ENCODE measurements at regions not wholly inside any gene's neighbourhood (a gene's known extent, or its start where the extent isn't known, plus 50 kb on each side); places are given as distances from the start of the nearest gene placed in this dataset.
A peak's percentile ranks its signal among the peaks of the same experiment; 100 is the strongest.

DNA sequence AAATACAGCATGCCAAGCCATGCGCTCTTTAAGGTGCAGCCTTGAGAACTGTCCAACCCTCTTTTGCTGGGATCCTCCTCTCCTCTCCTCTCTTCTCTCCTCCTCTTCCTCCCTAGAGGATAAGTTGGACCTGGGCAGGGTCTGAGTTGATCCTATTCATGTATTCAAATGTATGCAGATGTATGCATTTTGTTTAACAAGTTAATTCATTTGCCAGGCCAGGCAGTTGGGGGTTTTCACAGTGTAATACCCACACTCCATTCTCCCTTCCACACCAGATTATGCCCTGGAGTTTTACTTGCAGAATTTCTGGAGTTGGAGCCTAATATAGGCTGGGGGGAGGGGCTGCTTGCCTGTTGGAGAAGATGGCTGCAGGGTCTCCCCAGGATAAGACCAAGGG is 226.2 kb upstream of the SDK2 start:
- TF ChIP-seq, protein P1, sequence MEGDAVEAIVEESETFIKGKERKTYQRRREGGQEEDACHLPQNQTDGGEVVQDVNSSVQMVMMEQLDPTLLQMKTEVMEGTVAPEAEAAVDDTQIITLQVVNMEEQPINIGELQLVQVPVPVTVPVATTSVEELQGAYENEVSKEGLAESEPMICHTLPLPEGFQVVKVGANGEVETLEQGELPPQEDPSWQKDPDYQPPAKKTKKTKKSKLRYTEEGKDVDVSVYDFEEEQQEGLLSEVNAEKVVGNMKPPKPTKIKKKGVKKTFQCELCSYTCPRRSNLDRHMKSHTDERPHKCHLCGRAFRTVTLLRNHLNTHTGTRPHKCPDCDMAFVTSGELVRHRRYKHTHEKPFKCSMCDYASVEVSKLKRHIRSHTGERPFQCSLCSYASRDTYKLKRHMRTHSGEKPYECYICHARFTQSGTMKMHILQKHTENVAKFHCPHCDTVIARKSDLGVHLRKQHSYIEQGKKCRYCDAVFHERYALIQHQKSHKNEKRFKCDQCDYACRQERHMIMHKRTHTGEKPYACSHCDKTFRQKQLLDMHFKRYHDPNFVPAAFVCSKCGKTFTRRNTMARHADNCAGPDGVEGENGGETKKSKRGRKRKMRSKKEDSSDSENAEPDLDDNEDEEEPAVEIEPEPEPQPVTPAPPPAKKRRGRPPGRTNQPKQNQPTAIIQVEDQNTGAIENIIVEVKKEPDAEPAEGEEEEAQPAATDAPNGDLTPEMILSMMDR (IDR thresholded peaks at IDR 0.05), result no peak
- no peak overlapping the region for H3K27ac Mint-ChIP-seq
- DNase-seq, result no peak
- H3K36me3 Mint-ChIP-seq (ENCODE audit: low read depth), result no peaks in the 10 kb centered on the region
- H3K4me3 Mint-ChIP-seq, result no peak overlapping the region
- ChIA-PET POLR2A (no interaction called here), CTCF (no interaction called here)
- H3K4me1 Mint-ChIP-seq, result no peaks in the 10 kb centered on the region
- H3K27me3 Mint-ChIP-seq, result peaks cover 3% of the 10 kb centered on the region
- no peak for ATAC-seq (ENCODE audit: low read depth)
- intact Hi-C loops (cut with micrococcal nuclease), result no loop called here
- no peaks in the 10 kb centered on the region for H3K9me3 Mint-ChIP-seq

DNA sequence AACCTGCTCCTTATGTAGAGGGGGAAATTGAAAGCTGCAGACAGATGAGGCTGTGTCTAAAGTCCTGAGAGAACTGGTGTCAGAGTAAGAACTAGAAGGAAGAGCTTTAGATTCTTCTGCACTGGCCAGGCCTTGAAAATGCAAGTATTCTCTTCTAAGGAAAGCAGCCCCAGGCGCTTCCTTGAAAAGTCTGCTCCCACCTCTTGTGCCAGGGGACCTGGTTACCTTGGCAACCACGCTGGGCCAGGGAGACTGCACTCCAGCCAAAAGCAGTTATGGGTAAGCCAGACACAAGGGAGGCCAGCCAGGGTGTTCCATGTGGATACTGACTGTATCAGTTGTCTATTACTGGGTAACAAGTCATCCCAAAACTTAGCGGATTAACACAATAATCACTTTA is 228.6 kb upstream of the SDK2 start:
- H3K4me1 Mint-ChIP-seq, result no peaks in the 10 kb centered on the region
- H3K4me3 Mint-ChIP-seq, result no peak overlapping the region
- intact Hi-C loops (cut with micrococcal nuclease), result no loop called here
- ChIA-PET POLR2A (no interaction called here), CTCF (no interaction called here)
- TF ChIP-seq, protein P1 (IDR thresholded peaks at IDR 0.05), result no peak
- H3K9me3 Mint-ChIP-seq, result no peaks in the 10 kb centered on the region
- H3K36me3 Mint-ChIP-seq (ENCODE audit: low read depth), result no peaks in the 10 kb centered on the region
- no peak overlapping the region for H3K27ac Mint-ChIP-seq
- H3K27me3 Mint-ChIP-seq, result peaks cover 3% of the 10 kb centered on the region
- DNase-seq, result no peak
- no peak for ATAC-seq (ENCODE audit: low read depth)

DNA sequence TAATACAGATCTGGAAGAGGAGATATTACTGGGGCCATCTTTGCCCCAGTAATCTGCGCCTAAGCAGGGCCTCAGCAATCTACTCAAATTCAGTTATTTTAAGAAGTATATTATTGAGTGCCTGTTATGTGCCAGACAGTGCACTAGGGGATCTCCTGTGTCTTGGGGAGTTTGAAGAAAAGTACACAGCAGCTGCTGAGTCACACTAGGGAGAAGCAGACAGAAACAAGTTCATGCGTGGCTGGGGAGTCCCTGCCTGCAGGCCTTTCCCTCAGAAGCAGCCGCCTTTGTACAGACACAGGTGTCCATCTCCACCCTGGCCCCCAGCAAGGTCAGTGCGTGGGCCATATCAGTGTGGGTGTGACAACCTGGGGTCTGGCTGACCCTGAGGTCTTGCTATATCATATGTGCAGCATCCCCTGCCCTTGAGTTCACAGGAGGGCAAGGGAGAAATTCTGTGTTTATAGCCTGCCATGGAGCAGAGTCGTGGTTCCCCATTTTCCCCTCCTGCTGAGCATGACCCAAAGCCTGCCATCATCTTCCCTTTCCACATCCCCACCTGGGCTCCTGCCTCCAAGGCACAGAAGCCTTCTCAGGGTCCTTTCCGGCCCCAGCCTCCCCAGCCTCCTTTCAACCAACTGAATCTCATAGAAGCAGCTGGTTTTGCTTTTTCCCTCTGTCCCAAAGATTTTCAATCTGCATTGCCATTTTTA is 229.9 kb upstream of the SDK2 start:
- ATAC-seq (ENCODE audit: low read depth) (peak; percentile 45), DNase-seq (no peak)
- no peak overlapping the region for H3K4me3 Mint-ChIP-seq
- ChIA-PET CTCF (no interaction called here), POLR2A (no interaction called here)
- no peaks in the 10 kb centered on the region for H3K36me3 Mint-ChIP-seq (ENCODE audit: low read depth)
- H3K27ac Mint-ChIP-seq, result peak overlapping the region; percentile 46
- no peaks in the 10 kb centered on the region for H3K4me1 Mint-ChIP-seq
- intact Hi-C loops (cut with micrococcal nuclease), result no loop called here
- H3K9me3 Mint-ChIP-seq, result no peaks in the 10 kb centered on the region
- peaks cover 3% of the 10 kb centered on the region for H3K27me3 Mint-ChIP-seq
- TF ChIP-seq, protein P1 (IDR thresholded peaks at IDR 0.05), result no peak

DNA sequence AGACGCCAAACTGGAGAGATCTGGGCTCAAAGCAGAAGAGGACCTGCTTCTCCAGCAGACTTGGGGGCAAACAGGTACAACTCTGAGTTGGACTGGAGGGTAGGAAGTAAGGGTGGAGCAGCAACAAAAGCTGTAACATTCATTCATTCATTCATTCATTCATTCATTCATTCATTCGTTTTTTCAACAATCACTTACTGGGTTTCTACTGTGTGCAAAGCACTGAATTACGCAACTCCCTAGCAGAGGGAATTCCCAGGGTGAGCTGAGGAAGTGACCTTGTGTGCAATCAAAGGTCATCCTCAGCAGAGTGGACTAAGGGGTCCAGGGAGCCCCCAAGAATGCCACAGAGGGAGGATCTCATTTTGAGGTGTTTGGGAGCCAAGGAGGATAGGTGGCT is 231.1 kb upstream of the SDK2 start:
- intact Hi-C loops (cut with micrococcal nuclease), result no loop called here
- no peaks in the 10 kb centered on the region for H3K4me1 Mint-ChIP-seq
- ChIA-PET CTCF (no interaction called here), POLR2A (no interaction called here)
- no peaks in the 10 kb centered on the region for H3K9me3 Mint-ChIP-seq
- no peaks in the 10 kb centered on the region for H3K36me3 Mint-ChIP-seq (ENCODE audit: low read depth)
- ATAC-seq (ENCODE audit: low read depth) (no peak), DNase-seq (no peak)
- peaks cover 3% of the 10 kb centered on the region for H3K27me3 Mint-ChIP-seq
- no peak overlapping the region for H3K4me3 Mint-ChIP-seq
- H3K27ac Mint-ChIP-seq, result no peak overlapping the region
- TF ChIP-seq, protein P1 (IDR thresholded peaks at IDR 0.05), result no peak

DNA sequence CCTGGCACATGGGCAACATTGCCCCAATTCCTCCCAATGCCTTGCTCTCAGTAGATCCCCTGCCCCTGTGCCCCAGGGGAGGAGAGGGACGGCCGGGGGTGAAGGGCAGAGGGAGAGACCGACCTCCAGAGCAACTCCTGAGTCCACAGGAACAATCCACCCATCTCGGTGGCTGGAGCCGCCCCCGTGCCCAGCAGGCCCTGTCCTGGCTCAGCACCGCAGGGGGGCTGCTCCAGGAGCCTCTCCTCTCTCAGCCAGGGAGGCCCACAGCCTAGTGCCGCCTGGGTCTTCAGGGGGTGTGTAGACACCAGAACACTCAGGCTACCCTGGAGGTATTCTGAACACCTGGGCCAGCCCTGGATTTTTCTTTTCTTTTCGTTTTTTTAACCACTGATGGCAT is 233.7 kb upstream of the SDK2 start:
- Mint-ChIP-seq H3K27me3 (peaks cover 5% of the 10 kb centered on the region), H3K9me3 (no peaks in the 10 kb centered on the region), H3K36me3 (ENCODE audit: low read depth) (no peaks in the 10 kb centered on the region), H3K27ac (no peak overlapping the region), H3K4me1 (no peaks in the 10 kb centered on the region), H3K4me3 (no peak overlapping the region)
- no peak for DNase-seq
- ATAC-seq (ENCODE audit: low read depth), result no peak
- CTCF ChIA-PET, result no interaction called here
- TF ChIP-seq, protein P1 (IDR thresholded peaks at IDR 0.05), result no peak
- intact Hi-C loops (cut with micrococcal nuclease), result no loop called here
- POLR2A ChIA-PET, result no interaction called here
